ENCODE measurements at regions not wholly inside any gene's neighbourhood (a gene's known extent, or its start where the extent isn't known, plus 50 kb on each side); places are given as distances from the start of the nearest gene placed in this dataset.

- TF ChIP-seq CTCF (IDR thresholded peaks at IDR 0.05; ENCODE audit: insufficient read depth, low read length): no peak
- no peak overlapping the region for H3K4me3 ChIP-seq (ENCODE audit: low read depth, low read length)
- DNase-seq (ENCODE audit: low read depth): no peak
These were observed 179.2 kb downstream of the FGF18 start for GRCh38 chr5:171598641-171599152.

GRCh38 chr5:171599411-171599810, 180.0 kb downstream of the FGF18 start:
- DNase-seq (ENCODE audit: low read depth): no peak
- H3K4me3 ChIP-seq (ENCODE audit: low read depth, low read length): no peak overlapping the region
- no peak for TF ChIP-seq CTCF (IDR thresholded peaks at IDR 0.05; ENCODE audit: insufficient read depth, low read length)

- no peak for TF ChIP-seq CTCF (IDR thresholded peaks at IDR 0.05; ENCODE audit: insufficient read depth, low read length)
- H3K4me3 ChIP-seq (ENCODE audit: low read depth, low read length): no peak overlapping the region
- DNase-seq (ENCODE audit: low read depth): no peak
These were observed 180.6 kb downstream of the FGF18 start for GRCh38 chr5:171599957-171600612.

GRCh38 chr5:171600741-171601265, 181.4 kb downstream of the FGF18 start:
- DNase-seq (ENCODE audit: low read depth): no peak
- no peak overlapping the region for H3K4me3 ChIP-seq (ENCODE audit: low read depth, low read length)
- no peak for TF ChIP-seq CTCF (IDR thresholded peaks at IDR 0.05; ENCODE audit: insufficient read depth, low read length)

- TF ChIP-seq CTCF (IDR thresholded peaks at IDR 0.05; ENCODE audit: insufficient read depth, low read length): no peak
- no peak for DNase-seq (ENCODE audit: low read depth)
- H3K4me3 ChIP-seq (ENCODE audit: low read depth, low read length): no peak overlapping the region
These were observed 181.9 kb downstream of the FGF18 start for GRCh38 chr5:171601266-171601881.

- TF ChIP-seq CTCF (IDR thresholded peaks at IDR 0.05; ENCODE audit: insufficient read depth, low read length): no peak
- no peak for DNase-seq (ENCODE audit: low read depth)
- no peak overlapping the region for H3K4me3 ChIP-seq (ENCODE audit: low read depth, low read length)
These were observed 182.0 kb upstream of the SMIM23 start for GRCh38 chr5:171603591-171603990.
